ENCODE measurements at regions not wholly inside any gene's neighbourhood (a gene's known extent, or its start where the extent isn't known, plus 50 kb on each side); places are given as distances from the start of the nearest gene placed in this dataset.
A peak's percentile ranks its signal among the peaks of the same experiment; 100 is the strongest.

GRCh38 chr21:32212116-32212515, 66.7 kb downstream of the MIS18A start:
- WGBS (ENCODE audit: extremely low coverage, insufficient read length, low lambda C conversion rate) = no CpG with 5 or more reads among the region's 4 CpGs
- Histone ChIP-seq H2BK20ac (ENCODE audit: low read depth, low read length, poor library complexity, severe bottlenecking) (no peak overlapping the region), H4K91ac (ENCODE audit: insufficient read length, low read depth, low read length) (no peak overlapping the region), H3K9ac (ENCODE audit: extremely low read depth, insufficient read length, low read length) (no peak overlapping the region), H3T11ph (ENCODE audit: low read length) (no peak overlapping the region), H3K4ac (ENCODE audit: low read depth, low read length) (no peak overlapping the region), H2BK12ac (ENCODE audit: insufficient read length, low read depth, low read length) (no peak overlapping the region), H3K18ac (ENCODE audit: insufficient read length, low read depth, low read length) (no peak overlapping the region), H2BK5ac (ENCODE audit: insufficient read length, low read length) (no peak overlapping the region), H3K27ac (ENCODE audit: insufficient read length, low read depth, low read length) (no peak overlapping the region), H3K79me2 (ENCODE audit: insufficient read depth, low read length) (no peaks in the 10 kb centered on the region), H4K8ac (replicated peaks; ENCODE audit: insufficient read length, low read depth, low read length) (no peak overlapping the region), H3K4me2 (ENCODE audit: insufficient read depth, insufficient read length, low read length) (no peak overlapping the region), H3K79me1 (ENCODE audit: insufficient read depth, low read depth, low read length, poor library complexity, severe bottlenecking) (no peaks in the 10 kb centered on the region), H3K23me2 (ENCODE audit: insufficient read length, low read depth, low read length, poor library complexity, severe bottlenecking) (no peaks in the 10 kb centered on the region), H2BK15ac (ENCODE audit: low read depth, low read length) (no peak overlapping the region), H3K56ac (ENCODE audit: insufficient read length, low read depth, low read length) (no peak overlapping the region), H3K9me3 (ENCODE audit: control insufficient read depth, low read depth, low read length) (no peaks in the 10 kb centered on the region), H4K20me1 (ENCODE audit: control insufficient read depth, insufficient read depth, insufficient read length) (no peaks in the 10 kb centered on the region), H3K27me3 (ENCODE audit: insufficient read depth, low read length) (no peaks in the 10 kb centered on the region), H2AK5ac (ENCODE audit: insufficient read length, low read length) (peak overlapping the region; percentile 57), H4K5ac (ENCODE audit: insufficient read length, low read depth, low read length) (no peak overlapping the region), H2BK120ac (ENCODE audit: low read depth, low read length, poor library complexity, severe bottlenecking) (no peak overlapping the region), H3K23ac (ENCODE audit: insufficient read length, low read depth, low read length) (no peak overlapping the region), H3K4me1 (ENCODE audit: insufficient read depth, low read length) (no peaks in the 10 kb centered on the region), H2AFZ (ENCODE audit: low read length) (no peak overlapping the region), H3K14ac (ENCODE audit: insufficient read depth, low read length) (no peak overlapping the region)
- no peak for TF ChIP-seq CTCF (conservative IDR thresholded peaks at IDR 0.05)
- peaks cover 3% of the 10 kb centered on the region in 2 experiments; a peak in 1 of 4 replicates for H3K4me1 Mint-ChIP-seq
- H3K9me3 Mint-ChIP-seq = peaks cover 2 to 5% of the 10 kb centered on the region in 2 experiments; a peak in 2 of 5 replicates
- H3K36me3 Mint-ChIP-seq (ENCODE audit: insufficient read depth in 1 of 3, low read depth in 3 of 3) = no peaks in the 10 kb centered on the region
- H3K4me3 Mint-ChIP-seq = no peak overlapping the region
- no peaks in the 10 kb centered on the region for H3K27me3 Mint-ChIP-seq (ENCODE audit: low read depth)
- DNase-seq = no peak
- H3K27ac Mint-ChIP-seq = no peak overlapping the region
